Iris pigment epithelial cell (primary cell): ENCODE measurements at regions not wholly inside any gene's neighbourhood (a gene's known extent, or its start where the extent isn't known, plus 50 kb on each side); places are given as distances from the start of the nearest gene placed in this dataset.
A peak's percentile ranks its signal among the peaks of the same experiment; 100 is the strongest.

ENCODE experiments used
- DNase-seq: peaks from one replicate; pipeline ENCODE4 v3.0.0-alpha.2; 2011; ENCODE audit warnings: low read depth

DNA sequence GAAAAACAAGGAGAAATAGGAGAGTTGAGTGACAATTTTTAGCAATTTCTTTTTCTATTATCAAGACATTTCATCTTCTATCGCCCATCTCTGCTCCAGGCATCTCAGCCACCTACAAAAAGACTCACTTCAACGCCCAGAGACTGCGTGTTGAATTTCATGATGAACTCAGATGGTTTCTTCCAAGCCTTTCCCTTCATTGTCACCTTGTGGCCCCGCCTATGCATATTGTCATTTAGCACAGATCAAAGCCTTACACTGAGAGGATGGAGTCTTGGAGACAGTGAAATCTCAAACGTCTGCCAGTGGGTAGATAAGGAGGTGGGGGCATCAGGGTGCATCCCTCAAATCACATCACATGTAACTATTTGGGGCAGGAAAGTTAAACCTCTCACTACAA, 319.4 kb downstream of the SIPA1L2 start:
- DNase-seq, result no peak

GRCh38 chr1:232308616-232309015, 321.3 kb downstream of the SIPA1L2 start:
- DNase-seq, result no peak

GRCh38 chr1:232307296-232308017, 322.5 kb downstream of the SIPA1L2 start:
- DNase-seq, result peak; percentile 5

DNA sequence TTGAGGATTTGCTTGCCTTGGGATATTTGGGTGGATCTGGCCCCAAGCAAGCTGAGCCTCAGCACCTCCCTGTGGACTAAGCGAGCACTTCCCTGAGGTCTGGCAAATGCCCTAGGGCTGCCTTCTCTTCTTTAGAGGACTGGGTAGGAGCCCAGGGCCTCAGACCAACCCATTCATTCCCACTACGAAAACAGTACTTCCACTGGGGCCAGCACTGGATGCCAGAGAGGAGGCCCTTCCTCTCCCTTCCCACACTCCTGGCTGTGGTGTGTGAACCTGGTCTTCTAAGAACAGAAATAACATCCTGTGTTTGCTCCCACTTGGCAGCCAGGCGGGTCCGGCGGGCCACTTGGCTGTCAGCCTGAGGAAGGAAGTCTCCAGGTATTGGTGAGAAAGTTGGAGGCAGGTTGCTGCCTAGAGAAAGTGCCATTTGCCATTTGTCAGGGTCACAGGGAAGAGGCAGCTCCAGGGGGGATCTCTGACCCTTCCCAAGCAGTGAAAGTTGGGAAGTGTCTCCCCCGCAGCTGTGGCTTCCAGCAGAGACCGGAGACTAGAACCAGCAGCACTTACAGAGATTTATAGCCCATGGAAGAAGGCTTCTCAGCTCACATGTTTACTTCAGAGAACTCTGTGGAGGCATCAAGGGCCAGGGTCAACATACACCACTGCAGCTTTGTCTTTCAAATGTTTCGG, 323.5 kb downstream of the SIPA1L2 start:
- DNase-seq, result peak; percentile 10

GRCh38 chr1:232305050-232305449, 324.9 kb downstream of the SIPA1L2 start:
- DNase-seq, result no peak

DNA sequence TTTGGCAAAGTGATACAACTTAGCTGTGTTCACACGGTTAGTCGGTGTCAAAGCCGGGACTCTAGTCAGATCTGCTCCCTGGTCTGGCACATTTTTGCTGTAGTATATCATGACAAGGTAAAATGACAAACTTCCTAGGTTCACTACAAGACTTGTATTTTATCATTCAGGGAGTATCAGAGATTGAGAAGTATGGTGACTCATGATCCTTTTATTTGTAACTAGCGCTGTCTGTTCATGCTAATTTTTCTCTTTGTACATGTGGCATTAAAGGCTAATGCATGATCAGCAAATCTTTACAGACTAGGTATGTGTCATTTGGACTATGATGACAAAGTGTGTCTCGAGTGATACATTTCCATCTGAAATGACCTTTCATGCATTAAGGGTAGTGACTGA, 326.7 kb downstream of the SIPA1L2 start:
- no peak for DNase-seq

DNA sequence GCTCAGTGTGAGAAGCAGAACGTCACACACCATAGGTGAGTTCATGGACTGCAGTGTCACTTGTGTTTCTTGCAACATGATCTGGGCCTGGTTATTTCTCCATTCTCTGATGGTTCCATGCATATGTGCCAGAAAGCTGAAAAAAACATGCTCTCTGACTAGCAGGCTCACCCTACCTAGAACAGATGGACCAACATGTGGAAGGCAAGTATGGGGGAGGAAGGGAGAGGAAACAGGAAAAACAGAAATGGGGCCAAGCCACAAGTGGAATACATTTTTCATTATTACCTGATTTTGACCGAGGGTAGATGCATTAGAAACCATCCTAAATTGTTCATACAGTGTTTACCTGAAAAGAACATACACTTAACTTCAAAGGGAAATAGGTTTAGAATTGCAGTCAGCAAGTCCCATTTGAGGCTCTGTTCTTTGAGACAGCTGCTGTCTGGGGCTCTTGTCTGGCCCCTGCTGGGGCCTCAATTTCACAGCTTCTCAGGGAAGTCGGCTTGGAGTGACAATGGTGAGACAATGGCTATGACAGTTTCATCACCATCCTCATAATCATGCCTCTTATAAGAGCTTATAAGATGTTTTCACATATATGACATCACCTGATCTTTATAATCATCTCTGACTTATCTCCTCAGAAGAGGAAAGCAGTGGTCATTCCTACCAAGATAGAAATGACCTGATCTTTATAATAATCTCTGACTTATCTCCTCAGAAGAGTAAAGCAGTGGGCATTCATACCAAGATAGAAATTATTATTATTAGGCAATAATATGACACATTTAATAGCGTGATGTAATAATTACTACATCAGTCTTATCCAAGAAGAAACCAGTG, 327.3 kb downstream of the SIPA1L2 start:
- DNase-seq, result no peak

GRCh38 chr1:232301246-232301645, 328.7 kb downstream of the SIPA1L2 start:
- no peak for DNase-seq

DNA sequence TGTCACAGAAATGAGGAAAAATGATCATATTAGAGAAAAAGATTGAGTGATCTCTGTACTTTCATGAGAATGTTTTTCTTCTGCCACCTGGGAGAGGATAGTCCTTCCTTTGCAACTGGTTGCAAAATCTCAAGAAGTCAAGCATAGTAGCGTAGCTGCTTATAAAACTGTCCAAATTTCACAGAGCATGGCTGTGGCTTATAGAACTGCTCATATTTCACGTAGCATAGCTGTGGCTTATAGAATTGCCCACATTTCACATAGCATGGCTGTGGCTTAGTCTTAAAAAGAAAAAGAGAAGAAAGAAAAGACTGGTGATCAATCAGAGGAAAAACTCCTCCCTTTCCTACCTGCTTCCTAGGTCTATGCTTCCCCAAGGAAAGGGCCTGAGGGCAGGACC, 329.5 kb downstream of the SIPA1L2 start:
- DNase-seq, result no peak

DNA sequence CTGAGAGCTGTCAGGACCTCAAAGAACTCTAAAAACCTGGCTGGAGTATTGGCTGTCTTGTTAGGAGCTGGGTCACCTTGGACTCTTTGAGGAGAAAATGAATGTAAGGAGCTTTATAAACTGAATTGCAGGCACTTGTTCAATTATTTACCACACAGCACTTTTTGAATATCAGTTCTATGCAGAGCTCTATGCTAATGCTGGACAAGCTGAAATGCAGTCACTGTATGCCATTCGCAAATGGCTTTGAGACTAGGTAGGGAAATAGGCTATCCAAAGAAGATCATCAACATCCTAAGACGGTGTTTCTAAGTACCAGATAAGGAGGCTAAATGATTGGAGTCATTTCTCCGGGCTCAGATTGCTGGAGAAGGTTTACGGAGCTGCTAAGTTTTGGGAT, 333.5 kb downstream of the SIPA1L2 start:
- DNase-seq, result no peak

DNA sequence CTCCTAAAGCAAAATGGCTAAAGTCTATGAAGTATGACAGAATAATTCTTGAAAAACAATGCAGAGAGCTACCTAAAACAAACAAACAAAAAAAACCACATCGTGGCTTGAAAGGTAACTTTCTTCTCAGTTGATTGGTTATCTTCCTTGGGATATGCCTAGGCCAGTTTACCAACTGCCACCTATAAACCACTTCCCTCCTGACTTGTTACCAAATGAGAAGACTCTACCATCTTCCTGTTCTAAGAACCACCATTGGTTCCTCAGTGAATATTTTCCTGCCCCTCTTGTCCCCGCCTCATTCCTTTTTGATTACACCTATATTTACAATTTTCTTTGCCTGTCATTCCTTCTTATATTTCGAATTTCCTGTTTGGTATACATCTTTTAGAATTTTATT, 336.6 kb downstream of the SIPA1L2 start:
- no peak for DNase-seq

- no peak for DNase-seq
Observed at GRCh38 chr1:232292818-232293217, 337.1 kb downstream of the SIPA1L2 start.

- DNase-seq, result no peak
Observed at GRCh38 chr1:232292239-232292638, 337.7 kb downstream of the SIPA1L2 start.

DNA sequence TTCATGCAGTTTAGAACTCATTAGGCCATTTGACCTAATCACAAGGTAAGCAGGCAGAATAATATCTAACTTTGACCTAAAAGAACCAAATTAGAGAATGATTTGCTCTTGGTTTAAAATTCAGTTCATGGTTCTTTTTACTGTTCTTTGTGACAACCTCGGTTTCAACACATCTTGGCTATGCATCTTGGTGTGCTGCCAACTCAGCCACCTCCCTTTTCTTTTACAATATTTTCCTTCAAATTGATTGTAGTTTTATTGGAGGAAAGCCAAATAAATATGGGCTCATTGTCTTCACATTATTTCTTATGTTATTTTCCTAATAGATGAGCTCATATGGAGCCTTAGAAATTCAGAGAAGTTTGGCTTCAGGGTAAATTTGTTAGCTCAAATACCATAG, 338.3 kb downstream of the SIPA1L2 start:
- no peak for DNase-seq

DNA sequence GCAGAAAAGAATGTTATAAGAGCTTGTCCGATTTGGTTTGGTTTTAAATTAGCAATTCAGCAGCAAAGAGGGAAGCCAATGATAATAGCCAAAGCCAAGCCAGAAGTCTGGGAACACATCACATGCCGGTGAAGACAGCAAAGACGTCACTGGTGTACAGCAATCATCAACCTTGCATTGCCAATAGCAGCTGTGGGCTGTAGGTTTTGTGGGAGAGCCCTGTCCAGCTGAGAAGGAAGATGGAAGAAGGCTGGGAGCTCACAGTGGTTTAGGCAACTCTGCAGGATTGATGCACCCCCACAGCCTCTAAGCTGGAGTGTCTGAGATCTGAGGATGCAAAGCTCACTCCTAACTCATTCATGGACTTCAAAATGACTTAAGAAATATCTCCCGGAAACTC, 338.7 kb downstream of the SIPA1L2 start:
- no peak for DNase-seq

DNA sequence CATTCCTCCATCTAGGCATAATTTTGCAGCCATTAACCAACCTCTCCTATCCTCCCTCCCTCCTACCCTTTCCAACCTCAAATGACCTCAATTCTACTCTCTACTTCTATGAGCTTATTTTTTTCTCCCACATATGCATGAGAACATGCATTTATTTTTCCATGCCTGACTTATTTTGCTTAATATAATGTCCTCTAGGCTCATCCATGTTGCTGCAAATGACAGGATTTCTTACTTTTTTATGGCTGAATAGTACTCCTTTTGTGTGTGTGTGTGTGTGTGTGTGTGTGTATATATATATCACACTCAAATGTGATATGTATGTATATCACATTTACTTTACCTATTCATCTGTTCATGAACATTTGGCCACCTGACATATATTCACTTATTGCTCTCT, 339.4 kb downstream of the SIPA1L2 start:
- no peak for DNase-seq

GRCh38 chr1:232287676-232288569, 342.0 kb downstream of the SIPA1L2 start:
- no peak for DNase-seq

- no peak for DNase-seq
Observed at GRCh38 chr1:232285138-232285537, 344.8 kb downstream of the SIPA1L2 start.

GRCh38 chr1:232283864-232284263, 346.1 kb downstream of the SIPA1L2 start:
- no peak for DNase-seq

DNA sequence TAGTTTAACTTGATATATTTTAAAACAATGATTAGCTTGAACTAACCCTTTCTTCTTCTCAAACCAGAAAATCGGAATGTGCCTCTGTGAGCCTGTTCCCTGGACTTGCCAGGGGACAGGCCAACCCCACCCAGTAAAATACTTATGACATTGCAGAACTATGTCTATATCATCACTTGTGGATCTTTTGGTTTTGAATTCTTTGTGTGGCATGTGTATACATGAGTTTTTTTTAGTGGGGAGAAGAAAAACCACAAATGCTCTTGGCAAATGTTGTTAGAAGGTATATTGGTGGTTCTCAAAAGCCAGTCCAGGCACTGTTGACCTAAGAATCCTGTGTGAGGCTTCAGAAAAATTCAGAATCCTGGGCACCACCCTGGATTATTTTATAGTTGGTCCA, 347.4 kb downstream of the SIPA1L2 start:
- no peak for DNase-seq

DNA sequence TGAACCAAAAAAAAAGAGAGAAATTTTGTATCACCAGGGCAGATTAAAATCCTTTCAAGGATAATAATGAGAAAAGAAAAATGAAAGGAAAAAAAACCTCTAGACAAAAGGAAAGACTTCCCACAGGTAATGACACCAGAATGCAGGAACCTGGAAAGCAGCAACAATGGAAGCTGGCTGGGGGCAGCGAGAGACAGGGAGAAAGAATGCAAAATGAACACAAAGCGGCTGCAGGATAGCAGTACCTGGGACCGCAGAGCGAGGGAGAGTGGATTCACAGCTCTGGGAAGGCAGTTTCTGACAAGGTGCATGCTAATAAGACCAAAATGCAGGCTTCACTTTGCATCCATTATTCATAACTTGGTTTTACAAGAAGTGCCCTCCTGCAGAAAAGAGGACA, 349.0 kb downstream of the SIPA1L2 start:
- no peak for DNase-seq

DNA sequence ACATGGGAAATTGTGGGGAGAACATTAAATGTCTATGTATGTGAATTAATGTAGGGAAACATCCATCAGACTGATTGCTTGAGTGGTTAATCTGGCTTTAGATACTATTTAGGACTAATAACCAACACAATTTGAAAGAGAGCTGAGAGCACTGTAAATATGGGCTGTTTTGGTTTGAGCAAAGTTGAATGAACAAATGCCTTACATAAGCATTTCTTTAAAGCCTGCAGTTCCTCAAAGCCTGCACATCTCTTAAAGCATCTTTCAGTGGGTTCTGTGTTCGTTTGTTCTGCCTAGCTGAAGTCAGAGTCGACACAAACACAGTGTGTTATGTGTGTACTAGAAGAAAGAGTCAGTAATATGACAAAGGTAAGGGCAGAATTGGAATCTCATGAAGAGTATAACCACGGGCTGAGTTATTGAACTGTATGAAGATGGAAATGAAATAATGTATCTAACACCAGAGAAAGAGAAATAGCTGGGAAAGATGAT, 350.0 kb downstream of the SIPA1L2 start:
- no peak for DNase-seq
